ENCODE measurements at regions not wholly inside any gene's neighbourhood (a gene's known extent, or its start where the extent isn't known, plus 50 kb on each side); places are given as distances from the start of the nearest gene placed in this dataset.

- TF ChIP-seq RAD21 (conservative IDR thresholded peaks at IDR 0.05) (no peak), EP300 (conservative IDR thresholded peaks at IDR 0.05; ENCODE audit: poor library complexity, severe bottlenecking) (no peak), REST (IDR thresholded peaks at IDR 0.05; ENCODE audit: borderline replicate concordance) (no peak), MXI1 (conservative IDR thresholded peaks at IDR 0.05; ENCODE audit: poor library complexity, severe bottlenecking) (no peak), SMC3 (conservative IDR thresholded peaks at IDR 0.05; ENCODE audit: poor library complexity) (no peak), TAF1 (IDR thresholded peaks at IDR 0.05; ENCODE audit: low read depth) (no peak), CTCF (IDR thresholded peaks at IDR 0.05; ENCODE audit: poor library complexity, severe bottlenecking) (no peak)
- Histone ChIP-seq H3K4me3 (ENCODE audit: low read length) (no peak overlapping the region), H3K4me2 (ENCODE audit: low read length) (no peak overlapping the region)
Observed at GRCh38 chr7:85693326-85693725, 506.5 kb upstream of the SEMA3D start.

GRCh38 chr7:85688712-85689111 is 501.9 kb upstream of the SEMA3D start:
- Histone ChIP-seq H2AFZ (ENCODE audit: low read depth, low read length) (no peak overlapping the region), H3K27me3 (ENCODE audit: insufficient read depth, low read depth, low read length) (no peaks in the 10 kb centered on the region), H3K9me3 (ENCODE audit: low read length) (no peaks in the 10 kb centered on the region), H3K9me2 (ENCODE audit: insufficient read depth, low read length) (no peaks in the 10 kb centered on the region), H3K4me2 (ENCODE audit: low read length) (no peak overlapping the region), H3K36me3 (ENCODE audit: insufficient read depth, low read length) (no peaks in the 10 kb centered on the region), H4K20me1 (ENCODE audit: insufficient read depth) (no peaks in the 10 kb centered on the region), H3K79me2 (replicated peaks; ENCODE audit: insufficient read depth, low read length) (no peaks in the 10 kb centered on the region), H3K27ac (ENCODE audit: low read length) (no peak overlapping the region), H3K9ac (ENCODE audit: low read length) (no peak overlapping the region), H3F3A (ENCODE audit: insufficient read depth, low read length, poor library complexity, severe bottlenecking) (no peaks in the 10 kb centered on the region), H3K4me3 (ENCODE audit: low read length) (no peak overlapping the region)
- TF ChIP-seq CTCF (IDR thresholded peaks at IDR 0.05; ENCODE audit: poor library complexity, severe bottlenecking) = no peak

More at GRCh38 chr7:85693326-85693725, 506.5 kb upstream of the SEMA3D start:
- peak overlapping the region; percentile 2 for H3K27ac ChIP-seq (ENCODE audit: low read length)
- no peaks in the 10 kb centered on the region for H3K79me2 ChIP-seq (replicated peaks; ENCODE audit: insufficient read depth, low read length)
- H3K36me3 ChIP-seq (ENCODE audit: insufficient read depth, low read length) = no peaks in the 10 kb centered on the region
- no peaks in the 10 kb centered on the region for H3K9me3 ChIP-seq (ENCODE audit: low read length)
- no peaks in the 10 kb centered on the region for H3F3A ChIP-seq (ENCODE audit: insufficient read depth, low read length, poor library complexity, severe bottlenecking)
- H3K9me2 ChIP-seq (ENCODE audit: insufficient read depth, low read length) = no peaks in the 10 kb centered on the region
- no peak overlapping the region for H2AFZ ChIP-seq (ENCODE audit: low read depth, low read length)
- H3K27me3 ChIP-seq (ENCODE audit: insufficient read depth, low read depth, low read length) = no peaks in the 10 kb centered on the region
- no peak overlapping the region for H3K9ac ChIP-seq (ENCODE audit: low read length)
- H4K20me1 ChIP-seq (ENCODE audit: insufficient read depth) = no peaks in the 10 kb centered on the region
